K562 (cell line): ENCODE measurements at regions not wholly inside any gene's neighbourhood (a gene's known extent, or its start where the extent isn't known, plus 50 kb on each side); places are given as distances from the start of the nearest gene placed in this dataset.

Source experiments
- RNF219 ChIP-seq: fragments of 250-450 bp; sonication (Bioruptor Pico); IDR thresholded peaks from 2 replicates; pipeline ENCODE4 v1.5.0; 2022; ENCODE audit warnings: mild to moderate bottlenecking
- ZNF318 ChIP-seq, 2 experiments: fragments of 450-650 bp; IDR thresholded peaks; 2 replicates each; pipeline ENCODE4 v1.6.1; 2016; ENCODE audit warnings: mild to moderate bottlenecking in 2 of 2, borderline replicate concordance in 1 of 2, low read depth in 1 of 2, moderate library complexity in 1 of 2

GRCh38 chr3:193875601-193876321 lies 260.2 kb upstream of the HES1 start (continued):
- TF ChIP-seq ZNF318 (IDR thresholded peaks at IDR 0.05; ENCODE audit: borderline replicate concordance in 1 of 2, low read depth in 1 of 2) (no peak), RNF219 (CRISPR knock-in tag) (no peak)
